HFFc6 (cell line): ENCODE measurements at regions not wholly inside any gene's neighbourhood (a gene's known extent, or its start where the extent isn't known, plus 50 kb on each side); places are given as distances from the start of the nearest gene placed in this dataset.

Experiments
- DNase-seq: peaks from one replicate; pipeline ENCODE4 v3.0.0-alpha.2; 2018
- H3K27ac Mint-ChIP-seq: 2 replicates; pipeline ENCODE4 v1.8.0; 2020; ENCODE audit warnings: mild to moderate bottlenecking, mixed read lengths
- H3K27me3 Mint-ChIP-seq: 2 replicates; pipeline ENCODE4 v1.8.0; 2021; ENCODE audit warnings: mild to moderate bottlenecking, moderate library complexity, mixed read lengths; ENCODE audit not compliant: insufficient read depth
- H3K36me3 Mint-ChIP-seq: 2 replicates; pipeline ENCODE4 v1.8.0; 2021; ENCODE audit warnings: low read depth, mixed read lengths
- H3K4me1 Mint-ChIP-seq: 2 replicates; pipeline ENCODE4 v1.8.0; 2020; ENCODE audit warnings: low read depth, mixed read lengths
- H3K4me3 Mint-ChIP-seq: 2 replicates; pipeline ENCODE4 v1.8.0; 2020; ENCODE audit warnings: mild to moderate bottlenecking, moderate library complexity, mixed read lengths
- H3K9me3 Mint-ChIP-seq: 2 replicates; pipeline ENCODE4 v1.8.0; 2020; ENCODE audit warnings: mild to moderate bottlenecking, mixed read lengths
- TF ChIP-seq, protein P1 (sequence below): fragments of 200-600 bp; sonication (generic); IDR thresholded peaks from 2 replicates; pipeline ENCODE4 v1.5.0; 2021; ENCODE audit warnings: antibody characterized with exemption, mild to moderate bottlenecking

DNA sequence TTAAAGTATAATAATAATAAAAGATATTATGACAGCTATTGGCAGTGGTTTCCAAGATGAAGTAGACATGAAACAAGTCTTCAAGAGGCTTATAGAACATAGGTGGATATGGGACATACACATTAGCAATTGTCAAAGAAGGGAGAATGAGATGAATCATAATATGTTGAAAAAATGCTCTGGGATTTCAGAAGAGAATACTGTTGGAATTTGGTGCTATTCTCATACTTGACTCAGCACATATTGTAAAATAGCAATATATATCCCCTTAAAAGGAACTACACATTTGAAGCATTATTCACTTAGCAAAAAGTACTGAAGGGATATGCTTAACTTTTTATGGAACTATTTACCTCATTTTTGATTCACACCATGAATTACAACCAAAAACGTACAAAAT, 577.2 kb upstream of the PCDH15 start:
- Mint-ChIP-seq H3K36me3 (no peaks in the 10 kb centered on the region), H3K4me3 (no peak overlapping the region), H3K27ac (no peak overlapping the region), H3K9me3 (peaks cover 32% of the 10 kb centered on the region), H3K4me1 (no peaks in the 10 kb centered on the region), H3K27me3 (no peaks in the 10 kb centered on the region)
- TF ChIP-seq, protein P1, sequence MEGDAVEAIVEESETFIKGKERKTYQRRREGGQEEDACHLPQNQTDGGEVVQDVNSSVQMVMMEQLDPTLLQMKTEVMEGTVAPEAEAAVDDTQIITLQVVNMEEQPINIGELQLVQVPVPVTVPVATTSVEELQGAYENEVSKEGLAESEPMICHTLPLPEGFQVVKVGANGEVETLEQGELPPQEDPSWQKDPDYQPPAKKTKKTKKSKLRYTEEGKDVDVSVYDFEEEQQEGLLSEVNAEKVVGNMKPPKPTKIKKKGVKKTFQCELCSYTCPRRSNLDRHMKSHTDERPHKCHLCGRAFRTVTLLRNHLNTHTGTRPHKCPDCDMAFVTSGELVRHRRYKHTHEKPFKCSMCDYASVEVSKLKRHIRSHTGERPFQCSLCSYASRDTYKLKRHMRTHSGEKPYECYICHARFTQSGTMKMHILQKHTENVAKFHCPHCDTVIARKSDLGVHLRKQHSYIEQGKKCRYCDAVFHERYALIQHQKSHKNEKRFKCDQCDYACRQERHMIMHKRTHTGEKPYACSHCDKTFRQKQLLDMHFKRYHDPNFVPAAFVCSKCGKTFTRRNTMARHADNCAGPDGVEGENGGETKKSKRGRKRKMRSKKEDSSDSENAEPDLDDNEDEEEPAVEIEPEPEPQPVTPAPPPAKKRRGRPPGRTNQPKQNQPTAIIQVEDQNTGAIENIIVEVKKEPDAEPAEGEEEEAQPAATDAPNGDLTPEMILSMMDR: no peak
- no peak for DNase-seq

DNA sequence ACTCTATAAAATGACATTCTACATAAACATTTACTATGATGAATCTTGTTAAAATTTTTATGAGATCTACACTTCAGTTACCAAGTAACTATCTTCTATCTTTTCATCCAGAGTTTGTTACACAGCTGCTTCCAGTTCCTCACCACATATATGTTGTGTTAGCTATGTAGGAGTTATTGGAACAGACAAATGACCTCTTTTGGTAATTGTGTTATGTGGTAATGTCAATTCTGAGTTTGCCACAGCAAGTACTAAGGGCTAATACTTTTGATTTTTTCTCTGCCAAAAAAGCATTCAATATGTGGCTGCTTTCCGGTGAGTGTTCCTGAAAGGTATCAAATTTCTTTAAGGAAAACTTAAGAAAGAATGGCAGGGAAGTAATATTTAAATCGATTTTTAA, 573.9 kb upstream of the PCDH15 start:
- Mint-ChIP-seq H3K27ac (no peak overlapping the region), H3K4me3 (no peak overlapping the region), H3K9me3 (peaks cover 16% of the 10 kb centered on the region), H3K27me3 (no peaks in the 10 kb centered on the region), H3K36me3 (no peaks in the 10 kb centered on the region), H3K4me1 (no peaks in the 10 kb centered on the region)
- DNase-seq: no peak
- TF ChIP-seq, protein P1: no peak

GRCh38 chr10:55374060-55374459, 573.0 kb upstream of the PCDH15 start:
- Mint-ChIP-seq H3K36me3 (no peaks in the 10 kb centered on the region), H3K27ac (no peak overlapping the region), H3K4me1 (no peaks in the 10 kb centered on the region), H3K4me3 (no peak overlapping the region), H3K27me3 (no peaks in the 10 kb centered on the region), H3K9me3 (peaks cover 20% of the 10 kb centered on the region)
- DNase-seq: no peak
- TF ChIP-seq, protein P1: no peak

GRCh38 chr10:55369670-55370420, 568.8 kb upstream of the PCDH15 start:
- H3K9me3 Mint-ChIP-seq: peaks cover 29% of the 10 kb centered on the region
- H3K27ac Mint-ChIP-seq: no peak overlapping the region
- no peaks in the 10 kb centered on the region for H3K36me3 Mint-ChIP-seq
- no peaks in the 10 kb centered on the region for H3K4me1 Mint-ChIP-seq
- H3K4me3 Mint-ChIP-seq: no peak overlapping the region
- TF ChIP-seq, protein P1: no peak
- H3K27me3 Mint-ChIP-seq: no peaks in the 10 kb centered on the region
- no peak for DNase-seq

DNA sequence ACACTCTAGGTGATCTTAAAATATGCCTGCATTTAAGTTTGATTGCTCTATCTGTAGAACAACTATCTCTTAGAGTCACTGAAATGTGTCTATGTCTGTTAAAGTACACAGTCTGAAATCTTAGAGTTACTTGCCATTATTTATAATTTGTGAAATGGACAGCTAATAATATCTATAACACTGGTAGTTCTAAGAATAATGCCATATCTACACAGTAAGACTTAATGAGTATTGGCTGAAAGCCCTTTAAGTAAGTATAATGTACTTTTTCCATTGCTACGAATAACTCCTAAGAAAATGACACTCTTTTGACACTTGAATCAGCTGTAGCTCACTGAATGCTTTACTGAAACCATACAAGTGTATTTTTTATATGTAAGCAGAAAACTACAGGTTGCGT, 567.4 kb upstream of the PCDH15 start:
- peaks cover 31% of the 10 kb centered on the region for H3K9me3 Mint-ChIP-seq
- H3K27me3 Mint-ChIP-seq: no peaks in the 10 kb centered on the region
- H3K4me1 Mint-ChIP-seq: no peaks in the 10 kb centered on the region
- DNase-seq: no peak
- TF ChIP-seq, protein P1: no peak
- H3K36me3 Mint-ChIP-seq: no peaks in the 10 kb centered on the region
- H3K27ac Mint-ChIP-seq: no peak overlapping the region
- no peak overlapping the region for H3K4me3 Mint-ChIP-seq
